ENCODE measurements at regions not wholly inside any gene's neighbourhood (a gene's known extent, or its start where the extent isn't known, plus 50 kb on each side); places are given as distances from the start of the nearest gene placed in this dataset.

GRCh38 chrX:139209342-139209741 lies 321.2 kb upstream of the F9 start (continued):
- TF ChIP-seq FOXA3 (CRISPR knock-in tag; conservative IDR thresholded peaks at IDR 0.05 in 1 of 2, IDR thresholded peaks at IDR 0.05 in 1 of 2) (no peak), L3MBTL2 (IDR thresholded peaks at IDR 0.05) (peak; percentile 81), ZFP1 (CRISPR knock-in tag; IDR thresholded peaks at IDR 0.05) (no peak), CLOCK (CRISPR knock-in tag; IDR thresholded peaks at IDR 0.05; ENCODE audit: borderline replicate concordance) (0 out of 2 replicates have a peak, but pooled peaks have one; percentile 45), DPF2 (IDR thresholded peaks at IDR 0.05) (no peak), LCOR (CRISPR knock-in tag; IDR thresholded peaks at IDR 0.05) (no peak), CTCFL (IDR thresholded peaks at IDR 0.05; ENCODE audit: borderline replicate concordance, insufficient read depth, low read depth, low read length, poor library complexity, severe bottlenecking) (no peak), THRAP3 (IDR thresholded peaks at IDR 0.05; ENCODE audit: borderline replicate concordance) (no peak), ZNF592 (IDR thresholded peaks at IDR 0.05) (peak; percentile 90), TBL1XR1 (IDR thresholded peaks at IDR 0.05; ENCODE audit: low read length in 2 of 2) (no peak), JUND (IDR thresholded peaks at IDR 0.05; ENCODE audit: borderline replicate concordance, low read depth, low read length) (no peak), JUND (tag; IDR thresholded peaks at IDR 0.05; ENCODE audit: borderline replicate concordance, low read depth, low read length) (0 out of 3 replicates have a peak, but pooled peaks have one; percentile 9), LARP7 (IDR thresholded peaks at IDR 0.05) (no peak), MCM3 (IDR thresholded peaks at IDR 0.05) (no peak), ZKSCAN8 (CRISPR knock-in tag; IDR thresholded peaks at IDR 0.05) (peak; percentile 45; the same call in 1 of the 2 replicates), ZNF395 (CRISPR knock-in tag; IDR thresholded peaks at IDR 0.05) (0 out of 2 replicates have a peak, but pooled peaks have one; percentile 44), E2F6 (IDR thresholded peaks at IDR 0.05; ENCODE audit: borderline replicate concordance in 1 of 2, extremely low read depth in 1 of 2, insufficient read depth in 1 of 2, insufficient read length in 1 of 2, low read depth in 1 of 2, low read length in 1 of 2, poor library complexity in 1 of 2, severe bottlenecking in 1 of 2) (peak in 1 of 2 experiments; percentile 36)
